Left cardiac atrium (tissue), 4 donors: ENCODE measurements at regions not wholly inside any gene's neighbourhood (a gene's known extent, or its start where the extent isn't known, plus 50 kb on each side); places are given as distances from the start of the nearest gene placed in this dataset.
A peak's percentile ranks its signal among the peaks of the same experiment; 100 is the strongest.
"Not testable (repeated sequence)": the region's sequence is repeated elsewhere in the genome, so short reads cannot be mapped to it uniquely, and the experiment has no call there.

ENCODE experiments used
- ATAC-seq, 2 donors: fragments of 200-7000 bp; cut with Tn5 transposase; one replicate each; pipeline ENCODE4 v1.9.1; 2020; ENCODE audit warnings: mild to moderate bottlenecking in 2 of 2, moderate library complexity in 2 of 2
- DNase-seq: peaks from one replicate; pipeline ENCODE4 v3.0.0-alpha.2; 2020
- intact Hi-C, 2 donors: fragments of 100-400 bp; cut with DNase I; formaldehyde crosslinking; loops; one replicate each; pipeline versions ENCODE4 v1.14.1 to v1.15.1; 2022 to 2023
- donor health status: DM: no; HTN: yes; CAD: no.
- donor health status: DM: no; HTN: yes; CAD: no; lungs with severe emphysema.
- donor health status: DM: yes; HTN: yes; CAD: no.
- donor health status: Dilated cardiomyopathy.

- ATAC-seq, intact Hi-C loops, DNase-seq: not testable (repeated sequence)
These were observed 473.3 kb downstream of the SPATA31A6 start for GRCh38 chr9:42656789-42657188.

- DNase-seq, ATAC-seq, intact Hi-C loops: not testable (repeated sequence)
These were observed 474.0 kb downstream of the SPATA31A6 start for GRCh38 chr9:42657496-42657895.

DNA sequence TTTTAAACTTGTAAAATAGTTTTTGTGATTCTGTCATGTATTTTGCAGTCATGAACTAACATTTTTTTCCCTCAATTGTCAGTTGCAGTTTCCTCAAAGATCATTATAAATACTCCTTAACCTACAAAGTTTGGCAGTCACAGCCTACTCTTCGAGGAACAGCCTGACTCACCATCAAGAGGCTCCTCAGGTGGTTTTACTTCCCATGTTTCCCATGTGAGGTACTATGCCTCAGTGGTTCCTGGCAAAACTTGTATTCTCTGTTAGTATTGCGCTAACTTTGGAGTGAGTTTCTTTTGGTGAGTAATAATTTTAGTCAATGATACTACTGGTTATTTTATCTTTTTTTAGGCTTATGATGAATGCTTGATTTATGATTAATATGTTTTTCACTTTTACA, 513.7 kb downstream of the SPATA31A6 start:
- ATAC-seq, intact Hi-C loops, DNase-seq: not testable (repeated sequence)

- intact Hi-C loops, ATAC-seq, DNase-seq: not testable (repeated sequence)
These were observed 519.4 kb downstream of the SPATA31A6 start for GRCh38 chr9:42702890-42703289.

DNA sequence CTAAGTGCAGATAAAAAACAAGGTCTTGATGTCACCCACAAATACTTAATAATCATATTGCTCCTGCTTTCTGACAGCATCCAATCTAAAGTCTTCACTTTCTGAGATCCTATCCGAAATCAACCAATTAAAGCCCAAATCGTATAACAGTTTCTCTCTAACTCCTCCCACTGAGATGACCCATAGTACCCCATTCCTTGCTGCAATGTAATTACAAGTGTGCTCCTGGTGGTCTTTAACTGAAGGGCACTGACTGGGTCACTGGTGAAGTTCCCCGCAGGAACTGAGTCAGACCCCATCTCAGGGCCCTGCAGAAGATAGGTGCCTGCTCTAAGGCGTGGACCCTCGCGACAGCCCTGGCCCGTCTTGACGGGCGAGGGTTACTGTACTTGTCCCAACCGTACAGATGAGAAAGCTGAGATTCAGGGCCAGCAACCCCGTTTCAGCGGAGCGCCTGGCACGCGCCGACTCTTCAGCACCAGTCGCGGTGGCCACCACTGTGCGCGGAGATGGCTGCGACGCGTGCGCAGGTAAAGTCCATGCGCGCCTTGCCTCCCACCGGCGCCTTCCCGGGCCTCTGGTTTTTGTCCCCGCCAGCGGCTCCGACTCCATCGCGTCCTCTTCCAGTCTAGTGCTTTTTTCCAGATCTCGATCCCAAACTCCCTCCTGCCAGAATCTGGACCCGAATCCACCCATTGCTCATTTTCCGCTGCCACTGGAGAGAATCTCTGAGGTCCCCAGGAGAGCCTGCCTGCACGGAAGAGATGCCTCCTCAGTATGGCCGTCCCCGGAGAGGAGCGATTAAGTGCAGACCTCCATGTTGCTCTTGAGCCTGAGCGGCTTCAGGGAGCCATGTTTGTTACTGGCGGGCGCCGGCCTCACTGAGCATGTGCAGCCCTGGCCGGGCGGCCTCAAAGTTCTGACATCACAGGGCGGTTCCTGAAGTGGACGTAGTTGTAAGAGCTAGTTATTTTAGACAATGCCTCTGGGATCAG, 541.7 kb downstream of the SPATA31A6 start:
- DNase-seq, intact Hi-C loops: not testable (repeated sequence)

GRCh38 chr9:42743030-42743814, 559.8 kb downstream of the SPATA31A6 start:
- ATAC-seq (peak; percentile 72 to 77), DNase-seq (peak; percentile 81)
- intact Hi-C loops = not testable (repeated sequence)

More for the DNA sequence above, 541.7 kb downstream of the SPATA31A6 start:
- not testable (repeated sequence) for ATAC-seq

- ATAC-seq, intact Hi-C loops, DNase-seq: not testable (repeated sequence)
These were observed 573.8 kb downstream of the SPATA31A6 start for GRCh38 chr9:42757251-42757650.

DNA sequence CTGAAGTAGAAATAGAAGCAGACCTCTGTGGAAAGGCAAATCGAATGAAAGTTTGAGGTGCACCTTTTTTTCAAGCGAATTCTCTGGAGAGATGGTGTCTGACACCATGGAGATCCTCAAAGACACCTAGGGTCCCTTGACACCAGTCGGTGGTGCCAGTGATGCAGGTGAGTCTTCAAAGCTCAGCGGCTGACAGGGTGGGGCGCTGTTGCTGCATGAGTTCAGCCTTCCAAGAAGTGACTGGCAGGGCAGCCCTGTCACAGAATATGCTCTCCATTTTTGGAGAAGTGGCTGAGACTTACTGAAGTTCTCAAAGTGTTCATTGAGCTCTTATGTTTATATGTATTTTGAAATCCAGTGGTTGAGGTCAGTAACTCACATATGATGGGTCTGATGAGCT, 575.9 kb downstream of the SPATA31A6 start:
- intact Hi-C loops, DNase-seq, ATAC-seq: not testable (repeated sequence)

- intact Hi-C loops, DNase-seq, ATAC-seq: not testable (repeated sequence)
These were observed 598.7 kb downstream of the SPATA31A6 start for GRCh38 chr9:42782201-42782600.

- intact Hi-C loops, ATAC-seq: not testable (repeated sequence)
These were observed 609.3 kb downstream of the SPATA31A6 start for GRCh38 chr9:42792725-42793124.

DNA sequence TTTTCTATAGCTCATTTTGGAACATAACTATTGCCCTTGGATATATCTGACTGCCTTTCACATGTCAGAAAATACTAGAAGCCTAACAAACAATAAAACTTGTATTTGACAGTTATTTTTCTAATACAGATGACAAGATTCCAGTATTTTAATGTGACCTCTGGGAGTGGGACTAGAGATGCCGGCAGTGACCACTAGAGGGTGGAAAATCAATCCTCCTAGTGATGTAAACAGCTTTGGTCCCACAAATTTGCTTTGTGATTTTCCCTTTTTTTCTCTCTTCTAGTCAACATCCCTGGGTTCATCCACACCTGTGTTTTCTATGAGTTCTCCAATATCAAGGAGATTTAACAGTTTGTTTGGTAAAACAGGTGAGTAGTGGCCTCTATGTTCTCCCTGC, 615.1 kb downstream of the SPATA31A6 start:
- intact Hi-C loops, DNase-seq, ATAC-seq: not testable (repeated sequence)

More at GRCh38 chr9:42792725-42793124, 609.3 kb downstream of the SPATA31A6 start:
- DNase-seq = not testable (repeated sequence)

GRCh38 chr9:42802716-42803115, 619.3 kb downstream of the SPATA31A6 start:
- DNase-seq, intact Hi-C loops: not testable (repeated sequence)
- ATAC-seq = peak in 1 of 2 donors; percentile 68

GRCh38 chr9:42806674-42807073, 623.2 kb downstream of the SPATA31A6 start:
- intact Hi-C loops = not testable (repeated sequence)
- DNase-seq = peak; percentile 39
- peak; percentile 63 to 88 for ATAC-seq

GRCh38 chr9:42821468-42821867, 638.0 kb downstream of the SPATA31A6 start:
- intact Hi-C loops, ATAC-seq, DNase-seq: not testable (repeated sequence)

DNA sequence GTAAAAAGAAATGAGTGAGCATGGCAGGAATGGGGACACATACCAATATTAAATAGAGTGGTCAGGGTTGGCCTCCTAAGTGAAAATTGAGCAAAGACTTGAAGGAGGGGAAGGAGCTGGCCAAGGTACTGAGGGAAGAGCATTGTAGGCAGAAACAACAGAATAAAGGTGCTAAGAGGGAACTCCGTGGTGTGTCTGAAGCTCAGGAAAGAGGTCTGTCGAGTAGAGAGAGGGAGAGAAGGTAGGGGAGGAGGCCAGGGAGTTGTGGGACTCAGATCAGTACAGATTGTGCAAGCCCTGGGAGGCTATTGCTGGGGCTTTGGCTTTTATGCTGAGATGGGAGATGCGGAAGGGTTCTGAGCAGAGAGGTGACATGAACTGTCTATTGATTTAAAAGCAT, 664.7 kb downstream of the SPATA31A6 start:
- DNase-seq, ATAC-seq: not testable (repeated sequence)

DNA sequence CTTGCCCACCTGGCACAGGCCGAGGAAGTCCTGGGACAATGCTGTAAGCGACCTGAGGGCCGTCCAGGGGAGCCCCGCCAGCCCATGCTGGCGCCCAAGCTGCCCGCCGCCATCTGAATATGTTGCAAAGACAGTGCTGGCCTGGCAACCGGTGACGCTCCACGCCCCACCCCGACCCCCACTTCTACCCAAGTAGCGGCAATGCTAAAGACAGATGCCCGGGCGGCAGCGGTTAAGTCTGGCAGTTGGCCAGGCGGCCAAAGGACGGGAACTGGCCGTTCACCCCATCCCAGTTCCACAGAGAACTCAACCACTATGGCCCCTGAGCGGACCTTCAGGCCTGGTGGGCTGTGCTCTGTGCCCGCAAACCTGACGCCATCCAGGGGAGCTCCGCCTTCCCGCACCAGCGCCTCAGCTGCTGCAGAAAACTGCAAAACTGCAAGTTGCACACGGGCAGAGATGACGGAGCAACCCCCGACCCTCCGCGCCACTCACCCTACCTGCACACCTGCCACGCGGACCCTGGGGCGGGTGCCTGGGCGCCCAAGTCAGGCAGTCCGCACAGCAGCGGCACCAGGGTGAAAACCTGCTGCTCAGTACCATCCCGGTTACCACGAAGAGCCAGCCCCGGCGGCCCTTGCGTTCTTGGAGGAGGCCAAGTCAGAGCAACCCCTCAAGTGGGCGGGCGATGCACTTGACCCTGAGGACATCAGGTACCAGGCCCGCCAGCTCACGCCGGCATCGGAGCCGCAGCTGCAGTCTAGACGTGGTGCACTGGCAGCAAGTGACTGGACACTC, 667.6 kb downstream of the SPATA31A6 start:
- ATAC-seq, DNase-seq, intact Hi-C loops: not testable (repeated sequence)

More for the DNA sequence above, 664.7 kb downstream of the SPATA31A6 start:
- intact Hi-C loops = not testable (repeated sequence)

DNA sequence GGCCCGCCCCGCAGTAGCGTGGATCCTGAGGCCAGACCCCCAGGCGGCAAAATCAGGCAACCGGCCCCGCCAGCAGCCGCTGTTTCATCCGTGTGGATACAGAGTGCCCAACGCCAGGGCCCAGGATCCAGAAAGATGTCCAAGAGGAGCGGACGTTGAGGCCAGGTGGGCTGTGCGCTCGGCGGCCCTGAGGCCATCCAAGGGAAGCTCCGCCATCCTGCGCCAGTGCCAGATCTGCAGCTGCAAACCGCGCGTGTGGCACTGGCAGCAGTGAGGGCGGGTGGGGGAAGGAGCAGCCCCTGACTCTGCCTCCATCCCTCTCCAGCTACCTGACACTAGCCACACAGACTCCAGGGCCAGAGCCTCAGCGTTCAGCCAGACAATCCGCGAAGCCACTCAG, 668.2 kb downstream of the SPATA31A6 start:
- intact Hi-C loops, ATAC-seq, DNase-seq: not testable (repeated sequence)
